Endothelial cell of umbilical vein (primary cell): ENCODE measurements at regions not wholly inside any gene's neighbourhood (a gene's known extent, or its start where the extent isn't known, plus 50 kb on each side); places are given as distances from the start of the nearest gene placed in this dataset.

ENCODE experiments used
- JUN ChIP-seq: IDR thresholded peaks from 2 replicates; pipeline ENCODE4 v1.6.1; 2011; ENCODE audit warnings: borderline replicate concordance, low read depth; ENCODE audit not compliant: insufficient read length, insufficient read depth
- POLR2A ChIP-seq: IDR thresholded peaks from 2 replicates; pipeline ENCODE4 v1.6.1; 2012; ENCODE audit warnings: low read depth, mild to moderate bottlenecking, control low read depth, low read length

GRCh38 chr2:181174611-181175580 is 194.5 kb downstream of the UBE2E3 start:
- TF ChIP-seq POLR2A (no peak), JUN (no peak)
